ENCODE measurements at regions not wholly inside any gene's neighbourhood (a gene's known extent, or its start where the extent isn't known, plus 50 kb on each side); places are given as distances from the start of the nearest gene placed in this dataset.
"Not testable (repeated sequence)": the region's sequence is repeated elsewhere in the genome, so short reads cannot be mapped to it uniquely, and the experiment has no call there.

- Histone ChIP-seq H3K27me3 (no peaks in the 10 kb centered on the region), H3K4me1 (no peaks in the 10 kb centered on the region), H3K36me3 (no peaks in the 10 kb centered on the region), H3K4me3 (no peak overlapping the region), H3K27ac (no peak overlapping the region), H3K9me3 (no peaks in the 10 kb centered on the region)
- no peak for DNase-seq (ENCODE audit: low spot score)
- TF ChIP-seq CTCF (IDR thresholded peaks at IDR 0.05), result no peak
Measured at GRCh38 chr7:79997345-79997744, 137.3 kb upstream of the GNAI1 start.

- H3K4me3 ChIP-seq; H3K9me3 ChIP-seq; H3K4me1 ChIP-seq; H3K36me3 ChIP-seq; H3K27me3 ChIP-seq; DNase-seq (ENCODE audit: low spot score); H3K27ac ChIP-seq: not testable (repeated sequence)
Measured at GRCh38 chr7:79995741-79996140, 138.9 kb upstream of the GNAI1 start.

- no peak for DNase-seq (ENCODE audit: low spot score)
Measured at GRCh38 chr7:79988653-79989052, 146.0 kb upstream of the GNAI1 start.

GRCh38 chr7:79984210-79984609 is 150.4 kb upstream of the GNAI1 start:
- Histone ChIP-seq H3K27ac (no peak overlapping the region), H3K4me3 (no peak overlapping the region), H3K36me3 (no peaks in the 10 kb centered on the region), H3K9me3 (no peaks in the 10 kb centered on the region), H3K4me1 (no peaks in the 10 kb centered on the region), H3K27me3 (no peaks in the 10 kb centered on the region)
- no peak for TF ChIP-seq CTCF (IDR thresholded peaks at IDR 0.05)
- no peak for DNase-seq (ENCODE audit: low spot score)

More at GRCh38 chr7:79988653-79989052, 146.0 kb upstream of the GNAI1 start:
- no peak overlapping the region for H3K27ac ChIP-seq
- H3K9me3 ChIP-seq, result no peaks in the 10 kb centered on the region
- no peaks in the 10 kb centered on the region for H3K4me1 ChIP-seq
- no peak for TF ChIP-seq CTCF (IDR thresholded peaks at IDR 0.05)
- no peaks in the 10 kb centered on the region for H3K27me3 ChIP-seq
- no peaks in the 10 kb centered on the region for H3K36me3 ChIP-seq
- H3K4me3 ChIP-seq, result no peak overlapping the region

- Histone ChIP-seq H3K27ac (no peak overlapping the region), H3K36me3 (no peaks in the 10 kb centered on the region), H3K4me1 (no peaks in the 10 kb centered on the region), H3K9me3 (no peaks in the 10 kb centered on the region), H3K27me3 (no peaks in the 10 kb centered on the region), H3K4me3 (no peak overlapping the region)
- TF ChIP-seq CTCF (IDR thresholded peaks at IDR 0.05), result no peak
- DNase-seq (ENCODE audit: low spot score), result no peak
Measured at GRCh38 chr7:79982141-79982770, 152.4 kb upstream of the GNAI1 start.

- Histone ChIP-seq H3K4me3 (no peak overlapping the region), H3K9me3 (no peaks in the 10 kb centered on the region), H3K27ac (no peak overlapping the region), H3K4me1 (no peaks in the 10 kb centered on the region), H3K27me3 (no peaks in the 10 kb centered on the region), H3K36me3 (no peaks in the 10 kb centered on the region)
- DNase-seq (ENCODE audit: low spot score), result no peak
- no peak for TF ChIP-seq CTCF (IDR thresholded peaks at IDR 0.05)
Measured at GRCh38 chr7:79980376-79980775, 154.3 kb upstream of the GNAI1 start.
